Trophoblast cell (in vitro differentiated cells and primary cell): ENCODE measurements at regions not wholly inside any gene's neighbourhood (a gene's known extent, or its start where the extent isn't known, plus 50 kb on each side); places are given as distances from the start of the nearest gene placed in this dataset.

ENCODE experiments used
- DNase-seq, 2 donors: peaks; one replicate each; pipeline ENCODE4 v3.0.0-alpha.2; 2016
- H2AFZ ChIP-seq: 2 replicates; pipeline ENCODE4 v1.6.1; 2013; ENCODE audit warnings: low read length, moderate library complexity, mild to moderate bottlenecking; ENCODE audit not compliant: insufficient read depth, poor library complexity
- H2AK5ac ChIP-seq: 2 replicates; pipeline ENCODE4 v1.6.1; 2013; ENCODE audit warnings: mild to moderate bottlenecking, low read length
- H2BK120ac ChIP-seq: 2 replicates; pipeline ENCODE4 v1.6.1; 2013; ENCODE audit warnings: low read length, mild to moderate bottlenecking, moderate library complexity; ENCODE audit not compliant: insufficient read depth, poor library complexity
- H2BK12ac ChIP-seq: 2 replicates; pipeline ENCODE4 v1.6.1; 2013; ENCODE audit warnings: mild to moderate bottlenecking, low read length, moderate library complexity
- H2BK5ac ChIP-seq: 2 replicates; pipeline ENCODE4 v1.6.1; 2013; ENCODE audit warnings: low read length, low read depth, moderate library complexity, mild to moderate bottlenecking; ENCODE audit not compliant: poor library complexity
- H3K14ac ChIP-seq: 2 replicates; pipeline ENCODE4 v1.6.1; 2013; ENCODE audit warnings: mild to moderate bottlenecking, low read length
- H3K18ac ChIP-seq: 2 replicates; pipeline ENCODE4 v1.6.1; 2013; ENCODE audit warnings: mild to moderate bottlenecking, low read length
- H3K23ac ChIP-seq: 2 replicates; pipeline ENCODE4 v1.6.1; 2013; ENCODE audit warnings: low read length
- H3K27ac ChIP-seq: 2 replicates; pipeline ENCODE4 v1.5.1; 2013; ENCODE audit warnings: low read depth, mild to moderate bottlenecking, inconsistent platforms, low read length, moderate library complexity
- H3K27me3 ChIP-seq: 2 replicates; pipeline ENCODE4 v1.6.1; 2013; ENCODE audit warnings: inconsistent platforms, mild to moderate bottlenecking, low read length, moderate library complexity; ENCODE audit not compliant: insufficient read depth
- H3K36me3 ChIP-seq, 2 experiments: 1 replicate in 1 of 2; 2 replicates in 1 of 2; pipeline ENCODE4 v1.6.1; 2013; ENCODE audit warnings: low read length in 2 of 2, mild to moderate bottlenecking in 2 of 2, moderate library complexity in 1 of 2; ENCODE audit not compliant: insufficient read depth in 2 of 2, control insufficient read depth in 1 of 2
- H3K4ac ChIP-seq: 2 replicates; pipeline ENCODE4 v1.6.1; 2013; ENCODE audit warnings: low read depth, mild to moderate bottlenecking, low read length, moderate library complexity
- H3K4me1 ChIP-seq, 2 experiments: 1 replicate in 1 of 2; 2 replicates in 1 of 2; pipeline ENCODE4 v1.6.1; 2013; ENCODE audit warnings: low read length in 2 of 2, mild to moderate bottlenecking in 2 of 2, moderate library complexity in 1 of 2; ENCODE audit not compliant: insufficient read depth in 2 of 2, control insufficient read depth in 1 of 2
- H3K4me2 ChIP-seq: 2 replicates; pipeline ENCODE4 v1.6.1; 2013; ENCODE audit warnings: inconsistent platforms, mild to moderate bottlenecking, low read length, moderate library complexity
- H3K4me3 ChIP-seq: 2 replicates; pipeline ENCODE4 v1.5.1; 2013; ENCODE audit warnings: mild to moderate bottlenecking, low read depth, low read length, inconsistent platforms
- H3K79me1 ChIP-seq: one replicate; pipeline ENCODE4 v1.6.1; 2013; ENCODE audit warnings: low read length
- H3K79me2 ChIP-seq: 2 replicates; pipeline ENCODE4 v1.6.1; 2013; ENCODE audit warnings: low read length, mild to moderate bottlenecking; ENCODE audit not compliant: control insufficient read depth, insufficient read depth, poor library complexity
- H3K9ac ChIP-seq: 2 replicates; pipeline ENCODE4 v1.6.1; 2013; ENCODE audit warnings: mild to moderate bottlenecking, low read length
- H3K9me3 ChIP-seq: 2 replicates; pipeline ENCODE4 v1.6.1; 2013; ENCODE audit warnings: low read depth, mild to moderate bottlenecking, control low read depth, inconsistent platforms, low read length; ENCODE audit not compliant: insufficient read depth
- H4K12ac ChIP-seq: 2 replicates; pipeline ENCODE4 v1.6.1; 2013; ENCODE audit warnings: low read depth, mild to moderate bottlenecking, low read length, moderate library complexity
- H4K8ac ChIP-seq: 2 replicates; pipeline ENCODE4 v1.6.1; 2013; ENCODE audit warnings: low read depth, mild to moderate bottlenecking, low read length, moderate library complexity
- H4K91ac ChIP-seq: one replicate; pipeline ENCODE4 v1.6.1; 2013; ENCODE audit warnings: low read depth, mild to moderate bottlenecking, low read length, moderate library complexity
- WGBS: extraction: QIAGEN DNeasy Blood & Tissue Kit; methylation state at CpG from one replicate; pipeline ENCODE4 v1.1.7; 2013; ENCODE audit warnings: missing lambda C conversion rate; ENCODE audit not compliant: insufficient read length, insufficient coverage; ENCODE audit errors: extremely low coverage; 5-methylcytosine and 5-hydroxymethylcytosine counted together

- Histone ChIP-seq H4K8ac (no peak overlapping the region), H3K9ac (no peak overlapping the region), H2AFZ (no peak overlapping the region), H4K91ac (no peak overlapping the region), H3K27ac (no peak overlapping the region), H3K18ac (no peak overlapping the region), H4K12ac (no peak overlapping the region), H3K4ac (no peak overlapping the region), H3K23ac (no peak overlapping the region), H3K4me1 (no peaks in the 10 kb centered on the region), H3K79me1 (no peaks in the 10 kb centered on the region), H3K79me2 (no peaks in the 10 kb centered on the region), H3K36me3 (no peaks in the 10 kb centered on the region), H3K27me3 (no peaks in the 10 kb centered on the region), H2BK120ac (no peak overlapping the region), H3K14ac (no peak overlapping the region), H3K4me3 (no peak overlapping the region), H2BK12ac (no peak overlapping the region), H3K9me3 (no peaks in the 10 kb centered on the region), H3K4me2 (no peak overlapping the region), H2AK5ac (no peak overlapping the region), H2BK5ac (no peak overlapping the region)
- no peak for DNase-seq
- WGBS: no CpG with 5 or more reads among the region's 1 CpG
Observed at GRCh38 chr3:191624299-191624698, 163.3 kb downstream of the PYDC2 start.

- Histone ChIP-seq H3K14ac (no peak overlapping the region), H4K12ac (no peak overlapping the region), H3K79me1 (no peaks in the 10 kb centered on the region), H3K27me3 (no peaks in the 10 kb centered on the region), H4K8ac (no peak overlapping the region), H3K4me1 (no peaks in the 10 kb centered on the region), H2AK5ac (no peak overlapping the region), H3K9ac (no peak overlapping the region), H3K4ac (no peak overlapping the region), H3K4me2 (no peak overlapping the region), H2BK5ac (no peak overlapping the region), H2AFZ (no peak overlapping the region), H3K18ac (no peak overlapping the region), H4K91ac (no peak overlapping the region), H3K4me3 (no peak overlapping the region), H3K9me3 (no peaks in the 10 kb centered on the region), H3K36me3 (no peaks in the 10 kb centered on the region), H3K79me2 (no peaks in the 10 kb centered on the region), H3K27ac (no peak overlapping the region), H2BK120ac (no peak overlapping the region), H2BK12ac (no peak overlapping the region), H3K23ac (no peak overlapping the region)
- no CpG with 5 or more reads among the region's 8 CpGs for WGBS
- DNase-seq: no peak
Observed at GRCh38 chr3:191627064-191627463, 166.1 kb downstream of the PYDC2 start.

- Histone ChIP-seq H3K9ac (no peak overlapping the region), H4K8ac (no peak overlapping the region), H2BK12ac (no peak overlapping the region), H3K9me3 (no peaks in the 10 kb centered on the region), H4K12ac (no peak overlapping the region), H3K27ac (no peak overlapping the region), H3K4ac (no peak overlapping the region), H3K36me3 (no peaks in the 10 kb centered on the region), H3K14ac (no peak overlapping the region), H2BK120ac (no peak overlapping the region), H3K4me1 (no peaks in the 10 kb centered on the region), H2BK5ac (no peak overlapping the region), H3K79me1 (no peaks in the 10 kb centered on the region), H2AK5ac (no peak overlapping the region), H3K4me3 (no peak overlapping the region), H3K27me3 (no peaks in the 10 kb centered on the region), H3K18ac (no peak overlapping the region), H3K79me2 (no peaks in the 10 kb centered on the region), H3K4me2 (no peak overlapping the region), H2AFZ (no peak overlapping the region), H3K23ac (no peak overlapping the region), H4K91ac (no peak overlapping the region)
- no CpG with 5 or more reads among the region's 2 CpGs for WGBS
- no peak for DNase-seq
Observed at GRCh38 chr3:191628571-191628970, 167.6 kb downstream of the PYDC2 start.

GRCh38 chr3:191631496-191631895 lies 170.5 kb downstream of the PYDC2 start:
- H2AFZ ChIP-seq: no peak overlapping the region
- no peak overlapping the region for H4K8ac ChIP-seq

More at GRCh38 chr3:191631496-191631895, 170.5 kb downstream of the PYDC2 start:
- WGBS: no CpG with 5 or more reads among the region's 3 CpGs
- no peak overlapping the region for H2BK120ac ChIP-seq
- H3K27ac ChIP-seq: no peak overlapping the region
- no peaks in the 10 kb centered on the region for H3K79me2 ChIP-seq
- no peak overlapping the region for H3K18ac ChIP-seq
- H3K4me3 ChIP-seq: no peak overlapping the region
- no peak overlapping the region for H3K4ac ChIP-seq
- no peak overlapping the region for H3K4me2 ChIP-seq
- H3K23ac ChIP-seq: no peak overlapping the region
- H2BK5ac ChIP-seq: no peak overlapping the region
- no peak overlapping the region for H2AK5ac ChIP-seq
- H3K79me1 ChIP-seq: no peaks in the 10 kb centered on the region
- H3K9ac ChIP-seq: no peak overlapping the region
- no peak overlapping the region for H3K14ac ChIP-seq
- no peaks in the 10 kb centered on the region for H3K36me3 ChIP-seq
- no peaks in the 10 kb centered on the region for H3K4me1 ChIP-seq
- no peak overlapping the region for H4K91ac ChIP-seq
- H3K27me3 ChIP-seq: no peaks in the 10 kb centered on the region
- no peak for DNase-seq
- no peak overlapping the region for H2BK12ac ChIP-seq
- no peaks in the 10 kb centered on the region for H3K9me3 ChIP-seq
- H4K12ac ChIP-seq: no peak overlapping the region
